H1 (cell line): ENCODE measurements at regions not wholly inside any gene's neighbourhood (a gene's known extent, or its start where the extent isn't known, plus 50 kb on each side); places are given as distances from the start of the nearest gene placed in this dataset.

Experiments used
- CTCF ChIA-PET: fragments of 300-600 bp; sonication (Branson Sonifier 250); formaldehyde crosslinking; loops from one replicate; lab custom pipeline; 2021; ENCODE audit not compliant: partially characterized antibody; lab: Charles Lee
- POLR2A ChIA-PET: fragments of 300-600 bp; sonication (Branson Sonifier 250); formaldehyde crosslinking; loops from one replicate; lab custom pipeline; 2021; ENCODE audit warnings: inconsistent platforms; ENCODE audit not compliant: partially characterized antibody; lab: Charles Lee
- DNase-seq, 2 experiments: peaks; one replicate each; pipeline versions ENCODE4 v3.0.0 to v3.0.0-alpha.2; 2010 to 2022; ENCODE audit warnings: low spot score in 2 of 2, low read depth in 1 of 2, mixed read lengths in 1 of 2
- FAIRE-seq: peaks from 2 replicates; lab custom pipeline; 2011; peaks lifted over from hg19 to GRCh38; lab: Jason Lieb, UNC
- H2AFZ ChIP-seq: 2 replicates; pipeline ENCODE4 v1.8.1; 2012; ENCODE audit warnings: low read length, inconsistent platforms
- H2AK5ac ChIP-seq: 2 replicates; pipeline ENCODE4 v1.6.1; 2013; ENCODE audit warnings: low read depth, low read length
- H2BK120ac ChIP-seq: replicated peaks from 2 replicates; pipeline ENCODE3; 2013; ENCODE audit warnings: low read depth, low read length, inconsistent platforms
- H2BK12ac ChIP-seq: 2 replicates; pipeline ENCODE4 v1.6.1; 2013; ENCODE audit warnings: low read depth, low read length
- H2BK15ac ChIP-seq: 2 replicates; pipeline ENCODE4 v1.6.1; 2013; ENCODE audit warnings: low read length
- H2BK20ac ChIP-seq: 2 replicates; pipeline ENCODE4 v1.6.1; 2013; ENCODE audit warnings: low read length
- H2BK5ac ChIP-seq: 2 replicates; pipeline ENCODE4 v1.6.1; 2013; ENCODE audit warnings: low read depth, low read length
- H3K14ac ChIP-seq: 2 replicates; pipeline ENCODE4 v1.6.1; 2013; ENCODE audit warnings: inconsistent platforms; ENCODE audit not compliant: insufficient read length
- H3K18ac ChIP-seq: 2 replicates; pipeline ENCODE4 v1.6.1; 2013; ENCODE audit warnings: low read length; ENCODE audit errors: extremely low read depth
- H3K23ac ChIP-seq: 2 replicates; pipeline ENCODE4 v1.6.1; 2013; ENCODE audit warnings: inconsistent platforms; ENCODE audit not compliant: insufficient read length
- H3K23me2 ChIP-seq: 2 replicates; pipeline ENCODE4 v1.6.1; 2013; ENCODE audit warnings: low read depth, low read length
- H3K27ac ChIP-seq: 2 replicates; pipeline ENCODE4 v1.6.1; 2011; ENCODE audit warnings: low read depth, low read length, inconsistent platforms
- H3K27me3 ChIP-seq, 4 experiments: replicated peaks in 1 of 4; 1 replicate in 1 of 4; 2 replicates in 3 of 4; pipeline versions ENCODE4 v1.6.1 to v1.8.1; 2011 to 2013; ENCODE audit warnings: low read length in 3 of 4, mild to moderate bottlenecking in 3 of 4, inconsistent platforms in 2 of 4, mixed read lengths in 2 of 4, moderate library complexity in 1 of 4; ENCODE audit not compliant: control insufficient read depth in 3 of 4, insufficient read depth in 3 of 4; ENCODE audit errors: extremely low read depth in 1 of 4
- H3K36me3 ChIP-seq, 4 experiments: 2 replicates each; pipeline versions ENCODE4 v1.6.1 to v1.8.1; 2011 to 2013; ENCODE audit warnings: mild to moderate bottlenecking in 4 of 4, low read length in 3 of 4, moderate library complexity in 2 of 4, control low read depth in 1 of 4, inconsistent platforms in 1 of 4; ENCODE audit not compliant: insufficient read depth in 4 of 4, control insufficient read depth in 2 of 4
- H3K4ac ChIP-seq: replicated peaks from 2 replicates; pipeline ENCODE3; 2013; ENCODE audit warnings: low read length, low read depth, mixed read lengths, inconsistent platforms; ENCODE audit not compliant: insufficient read length
- H3K4me1 ChIP-seq, 4 experiments: replicated peaks in 1 of 4; 1 replicate in 1 of 4; 2 replicates in 3 of 4; pipeline versions ENCODE4 v1.6.1 to v1.8.1; 2011 to 2013; ENCODE audit warnings: low read length in 3 of 4, inconsistent platforms in 2 of 4, mixed read lengths in 1 of 4; ENCODE audit not compliant: insufficient read depth in 4 of 4, control insufficient read depth in 3 of 4
- H3K4me2 ChIP-seq, 2 experiments: 2 replicates each; pipeline versions ENCODE4 v1.6.1 to v1.8.1; 2011 to 2013; ENCODE audit warnings: low read depth in 2 of 2, low read length in 2 of 2, control low read depth in 1 of 2, inconsistent platforms in 1 of 2, mild to moderate bottlenecking in 1 of 2; ENCODE audit not compliant: insufficient read depth in 1 of 2
- H3K4me3 ChIP-seq, 4 experiments: fragments of 200-600, 300-600 bp in 1 of 4; sonication (generic), shearing (Covaris generic), sonication (Bioruptor Twin) in 1 of 4; 2 replicates each; pipeline versions ENCODE4 v1.5.1 to v1.8.1; 2011 to 2016; ENCODE audit warnings: low read length in 4 of 4, low read depth in 3 of 4, control low read depth in 2 of 4, inconsistent platforms in 2 of 4, mild to moderate bottlenecking in 2 of 4, mixed read lengths in 1 of 4, moderate library complexity in 1 of 4; ENCODE audit not compliant: insufficient read depth in 2 of 4; ENCODE audit errors: extremely low read depth in 1 of 4
- H3K56ac ChIP-seq: replicated peaks from 2 replicates; pipeline ENCODE3; 2013; ENCODE audit warnings: low read depth, mild to moderate bottlenecking, mixed read lengths, low read length, inconsistent platforms; ENCODE audit not compliant: insufficient read length
- H3K79me1 ChIP-seq: 2 replicates; pipeline ENCODE4 v1.6.1; 2013; ENCODE audit warnings: low read depth, low read length, control low read depth
- H3K79me2 ChIP-seq, 2 experiments: 2 replicates each; pipeline versions ENCODE4 v1.6.1 to v1.8.1; 2012 to 2013; ENCODE audit warnings: low read length in 2 of 2, mild to moderate bottlenecking in 2 of 2, inconsistent platforms in 1 of 2; ENCODE audit not compliant: insufficient read depth in 2 of 2, control insufficient read depth in 1 of 2
- H3K9ac ChIP-seq, 4 experiments: replicated peaks in 1 of 4; 1 replicate in 1 of 4; 2 replicates in 3 of 4; pipeline versions ENCODE4 v1.6.1 to v1.8.1; 2011 to 2013; ENCODE audit warnings: low read depth in 3 of 4, low read length in 3 of 4, control low read depth in 2 of 4, mild to moderate bottlenecking in 2 of 4, moderate library complexity in 2 of 4, inconsistent platforms in 1 of 4; ENCODE audit errors: extremely low read depth in 1 of 4
- H3K9me3 ChIP-seq, 2 experiments: 2 replicates each; pipeline versions ENCODE4 v1.6.1 to v1.8.1; 2012 to 2013; ENCODE audit warnings: mild to moderate bottlenecking in 2 of 2, moderate library complexity in 2 of 2, control low read depth in 1 of 2, inconsistent platforms in 1 of 2, low read depth in 1 of 2, low read length in 1 of 2, mixed read lengths in 1 of 2; ENCODE audit not compliant: insufficient read depth in 2 of 2
- H4K20me1 ChIP-seq, 2 experiments: replicated peaks in 1 of 2; 2 replicates each; pipeline versions ENCODE3 to v1.8.1; 2011 to 2013; ENCODE audit warnings: inconsistent platforms in 2 of 2, low read length in 2 of 2, mild to moderate bottlenecking in 1 of 2; ENCODE audit not compliant: insufficient read depth in 2 of 2, control insufficient read depth in 1 of 2
- H4K5ac ChIP-seq: 2 replicates; pipeline ENCODE4 v1.6.1; 2013; ENCODE audit warnings: low read length, low read depth, mixed read lengths, inconsistent platforms; ENCODE audit not compliant: insufficient read length
- H4K8ac ChIP-seq: 2 replicates; pipeline ENCODE4 v1.8.0; 2013; ENCODE audit warnings: mild to moderate bottlenecking, moderate library complexity, low read length, inconsistent platforms; ENCODE audit not compliant: insufficient read depth; ENCODE audit errors: extremely low read depth
- H4K91ac ChIP-seq: replicated peaks from 2 replicates; pipeline ENCODE3; 2013; ENCODE audit warnings: low read length, mixed read lengths, inconsistent platforms; ENCODE audit not compliant: insufficient read length
- BRCA1 ChIP-seq: IDR thresholded peaks from 2 replicates; pipeline ENCODE4 v1.6.1; 2012; ENCODE audit warnings: low read depth, low read length, improper control_type of control experiment
- JUN ChIP-seq: IDR thresholded peaks from 2 replicates; pipeline ENCODE4 v1.6.1; 2011; ENCODE audit warnings: low read depth, mild to moderate bottlenecking, improper control_type of control experiment, low read length
- KDM5A ChIP-seq: fragments of 200-600 bp; IDR thresholded peaks from 2 replicates; pipeline ENCODE4 v1.7.1; 2012; ENCODE audit warnings: mild to moderate bottlenecking, low read length, inconsistent platforms, mixed read lengths
- SIRT6 ChIP-seq: IDR thresholded peaks from one replicate; pipeline ENCODE4 v1.7.1; 2012; ENCODE audit warnings: low read length, inconsistent platforms
- SP4 ChIP-seq: IDR thresholded peaks from 2 replicates; pipeline ENCODE4 v1.6.1; 2012; ENCODE audit warnings: low read length, inconsistent platforms
- WGBS, 2 experiments: shearing (Covaris generic) in 1 of 2; methylation state at CpG; one replicate each; pipeline versions ENCODE4 v1.1.6 to v1.1.7; 2013 to 2015; ENCODE audit warnings: low lambda C conversion rate in 2 of 2, mixed read lengths in 2 of 2, inconsistent platforms in 1 of 2, low coverage in 1 of 2, missing lambda C conversion rate in 1 of 2; ENCODE audit not compliant: insufficient replicate concordance in 2 of 2, insufficient coverage in 1 of 2, insufficient read length in 1 of 2; ENCODE audit errors: extremely low coverage in 1 of 2, missing lambda C conversion rate in 1 of 2; 5-methylcytosine and 5-hydroxymethylcytosine counted together
- TF ChIP-seq, protein P1 (sequence below): IDR thresholded peaks from 2 replicates; pipeline ENCODE4 v1.6.1; 2011; ENCODE audit warnings: low read depth, mild to moderate bottlenecking, low read length; ENCODE audit not compliant: insufficient read depth
- TF ChIP-seq, protein P2 (sequence below): IDR thresholded peaks from 2 replicates; pipeline ENCODE4 v1.6.1; 2012; ENCODE audit warnings: inconsistent platforms

DNA sequence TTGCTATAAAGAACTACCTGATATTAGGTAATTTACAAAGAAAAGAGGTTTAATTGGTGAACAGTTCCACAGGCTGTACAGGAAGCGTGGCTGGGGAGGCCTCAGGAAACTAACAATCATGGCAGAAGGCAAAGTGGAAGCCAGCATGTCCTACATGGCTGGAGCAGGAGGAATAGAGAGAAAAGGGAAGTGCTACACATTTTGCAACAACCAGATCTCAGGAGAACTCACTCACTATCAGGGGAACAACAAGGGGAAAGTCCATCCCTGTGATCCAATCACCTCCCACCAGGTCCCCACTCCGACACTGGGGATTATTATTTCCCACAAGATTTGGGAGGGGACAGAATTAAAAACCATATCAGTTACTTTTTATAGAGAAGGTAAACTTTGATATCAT is 273.5 kb upstream of the MMADHC start:
- no peaks in the 10 kb centered on the region for H3K9me3 ChIP-seq
- H2BK120ac ChIP-seq: no peak overlapping the region
- no peak overlapping the region for H3K4me2 ChIP-seq
- no peak overlapping the region for H3K27ac ChIP-seq
- H3K9ac ChIP-seq: no peak overlapping the region
- no peak overlapping the region for H4K91ac ChIP-seq
- no peaks in the 10 kb centered on the region for H4K20me1 ChIP-seq
- H4K8ac ChIP-seq: no peak overlapping the region
- H3K23ac ChIP-seq: no peak overlapping the region
- no peak overlapping the region for H3K4me3 ChIP-seq
- no peak overlapping the region for H2BK20ac ChIP-seq
- no peaks in the 10 kb centered on the region for H3K79me1 ChIP-seq
- no peaks in the 10 kb centered on the region for H3K27me3 ChIP-seq
- H3K18ac ChIP-seq: no peak overlapping the region
- H2AK5ac ChIP-seq: no peak overlapping the region
- no peaks in the 10 kb centered on the region for H3K36me3 ChIP-seq
- no peak overlapping the region for H3K56ac ChIP-seq
- ChIA-PET POLR2A (no interaction called here), CTCF (interaction anchor here (0.8 kb wide), 1 partner anchor 12 kb away, joined by 3 read pairs; no protein-coding TSS in a partner anchor)
- DNase-seq (no peak), FAIRE-seq (no peak)
- no peak overlapping the region for H3K14ac ChIP-seq
- no peaks in the 10 kb centered on the region for H3K4me1 ChIP-seq
- no peaks in the 10 kb centered on the region for H3K23me2 ChIP-seq
- no peak overlapping the region for H3K4ac ChIP-seq
- 84% methylated on average over 2 of the region's 2 CpGs; no CpG with 5 or more reads in 1 of the 2 experiments for WGBS, 2 experiments
- H2AFZ ChIP-seq: no peak overlapping the region
- H2BK5ac ChIP-seq: no peak overlapping the region
- no peak overlapping the region for H2BK12ac ChIP-seq
- H2BK15ac ChIP-seq: no peak overlapping the region
- no peak overlapping the region for H4K5ac ChIP-seq
- no peaks in the 10 kb centered on the region for H3K79me2 ChIP-seq
- no peak for TF ChIP-seq SIRT6
- TF ChIP-seq SP4: no peak
- TF ChIP-seq BRCA1: no peak
- no peak for TF ChIP-seq JUN
- TF ChIP-seq, protein P1, sequence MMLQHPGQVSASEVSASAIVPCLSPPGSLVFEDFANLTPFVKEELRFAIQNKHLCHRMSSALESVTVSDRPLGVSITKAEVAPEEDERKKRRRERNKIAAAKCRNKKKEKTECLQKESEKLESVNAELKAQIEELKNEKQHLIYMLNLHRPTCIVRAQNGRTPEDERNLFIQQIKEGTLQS: no peak
- TF ChIP-seq, protein P2, sequence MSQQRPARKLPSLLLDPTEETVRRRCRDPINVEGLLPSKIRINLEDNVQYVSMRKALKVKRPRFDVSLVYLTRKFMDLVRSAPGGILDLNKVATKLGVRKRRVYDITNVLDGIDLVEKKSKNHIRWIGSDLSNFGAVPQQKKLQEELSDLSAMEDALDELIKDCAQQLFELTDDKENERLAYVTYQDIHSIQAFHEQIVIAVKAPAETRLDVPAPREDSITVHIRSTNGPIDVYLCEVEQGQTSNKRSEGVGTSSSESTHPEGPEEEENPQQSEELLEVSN: no peak
- no peak for TF ChIP-seq KDM5A
